CD4-positive, alpha-beta T cell treated with Interleukin-15 for 1 hour (primary cell): ENCODE measurements at regions not wholly inside any gene's neighbourhood (a gene's known extent, or its start where the extent isn't known, plus 50 kb on each side); places are given as distances from the start of the nearest gene placed in this dataset.

ENCODE experiments used
- DNase-seq: peaks from one replicate; pipeline ENCODE4 v3.0.0-alpha.2; 2020

DNA sequence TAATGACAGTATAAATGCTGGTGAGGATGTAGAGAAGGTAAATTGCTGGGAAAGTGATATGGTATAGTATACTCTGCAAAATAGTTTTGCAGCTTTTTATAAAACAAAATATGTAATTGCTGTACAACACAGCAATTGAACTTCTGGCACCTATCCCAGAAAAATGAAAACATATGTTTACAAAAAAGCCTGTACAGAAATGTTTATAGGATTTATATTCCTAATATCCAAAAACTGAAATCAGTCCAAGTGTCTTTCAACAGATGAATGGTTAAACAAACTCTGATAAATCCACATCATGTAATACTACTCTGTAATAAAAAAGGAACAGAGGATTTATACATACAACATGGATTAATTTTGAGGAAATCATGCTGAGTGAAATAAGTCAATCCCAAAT is 198.4 kb upstream of the ACTRT1 start:
- DNase-seq, result no peak

DNA sequence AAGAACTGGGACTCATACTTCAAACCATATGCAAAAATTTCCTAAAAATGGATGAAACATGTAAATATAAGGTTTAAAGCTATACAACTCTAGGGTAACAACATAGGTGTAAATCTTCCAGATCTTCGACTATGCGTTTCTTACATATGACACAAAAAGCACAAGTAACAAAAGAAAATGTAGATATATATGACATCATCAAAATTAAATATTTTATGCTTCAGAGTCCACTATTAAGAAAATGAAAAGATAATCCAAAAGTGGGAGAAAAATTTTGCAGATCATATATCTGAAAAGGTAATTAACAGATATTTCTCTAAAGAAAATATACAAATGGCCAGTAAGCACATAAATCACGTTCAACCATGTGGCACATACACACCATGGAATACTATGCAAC is 164.2 kb upstream of the ACTRT1 start:
- DNase-seq, result no peak

- DNase-seq, result no peak
Observed at GRCh38 chrX:128165884-128166408, 113.7 kb upstream of the ACTRT1 start.

- no peak for DNase-seq
Observed at GRCh38 chrX:128156204-128156603, 104.0 kb upstream of the ACTRT1 start.

GRCh38 chrX:128142745-128143144 is 90.5 kb upstream of the ACTRT1 start:
- no peak for DNase-seq

GRCh38 chrX:128106630-128107029 is 54.4 kb upstream of the ACTRT1 start:
- no peak for DNase-seq

DNA sequence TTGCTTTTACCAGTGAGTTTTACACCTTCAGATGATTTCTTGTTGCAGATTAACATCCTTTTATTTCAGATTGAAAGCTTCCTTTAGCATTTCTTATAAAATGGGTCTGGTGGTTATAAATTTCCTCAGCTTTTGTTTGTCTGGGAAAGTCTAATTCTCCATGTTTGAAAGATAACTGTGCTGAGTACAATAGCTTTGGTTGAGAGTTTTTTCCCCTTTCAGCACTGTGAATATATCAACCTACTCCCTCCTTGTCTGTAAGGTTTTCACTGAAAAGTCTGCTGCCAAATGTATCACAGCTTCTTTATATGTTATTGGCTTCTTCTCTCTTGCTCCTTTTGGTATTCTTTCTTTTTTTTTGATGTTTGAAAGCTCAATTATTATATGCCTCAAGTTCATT is 53.5 kb upstream of the ACTRT1 start:
- DNase-seq, result no peak
